K562 (cell line): ENCODE measurements at regions not wholly inside any gene's neighbourhood (a gene's known extent, or its start where the extent isn't known, plus 50 kb on each side); places are given as distances from the start of the nearest gene placed in this dataset.
"Not testable (repeated sequence)": the region's sequence is repeated elsewhere in the genome, so short reads cannot be mapped to it uniquely, and the experiment has no call there.

Experiments used
- ATF7 ChIP-seq: fragments of 450-650 bp; IDR thresholded peaks from 2 replicates; pipeline ENCODE4 v1.7.1; 2014; ENCODE audit warnings: mild to moderate bottlenecking, moderate library complexity
- CTBP1 ChIP-seq: fragments of 450-650 bp; IDR thresholded peaks from 2 replicates; pipeline ENCODE4 v1.6.1; 2016; ENCODE audit warnings: borderline replicate concordance
- EP400 ChIP-seq: fragments of 450-650 bp; IDR thresholded peaks from 2 replicates; pipeline ENCODE4 v1.6.1; 2017; ENCODE audit warnings: antibody characterized with exemption, mild to moderate bottlenecking, moderate library complexity
- PHF20 ChIP-seq: fragments of 450-650 bp; IDR thresholded peaks from 2 replicates; pipeline ENCODE4 v1.6.1; 2018; ENCODE audit not compliant: partially characterized antibody
- POLR2A ChIP-seq: fragments of 450-650 bp; conservative IDR thresholded peaks from 2 replicates; pipeline ENCODE4 v1.6.1; 2016
- ZFP91 ChIP-seq: sonication (generic); formaldehyde crosslinking; IDR thresholded peaks from 2 replicates; pipeline ENCODE4 v1.8.0; 2022; ENCODE audit warnings: mild to moderate bottlenecking, missing genetic modification reagents
- ZNF766 ChIP-seq: fragments of 200-800 bp; sonication (Bioruptor generic); conservative IDR thresholded peaks from 2 replicates; pipeline ENCODE4 v1.6.1; 2016; ENCODE audit warnings: missing genetic modification characterization, missing compliant biosample characterization
- TF ChIP-seq, protein P1 (sequence below), 2 experiments: fragments of 450-650 bp; formaldehyde crosslinking in 1 of 2; IDR thresholded peaks; 2 replicates each; pipeline versions ENCODE4 v1.4.0 to v1.6.1; 2014 to 2020; ENCODE audit warnings: mild to moderate bottlenecking in 2 of 2, borderline replicate concordance in 1 of 2, low read depth in 1 of 2
- TF ChIP-seq, protein P2 (sequence below), 2 experiments: fragments of 450-650 bp; conservative IDR thresholded peaks; 2 replicates each; pipeline ENCODE4 v1.6.1; 2017; ENCODE audit warnings: mild to moderate bottlenecking in 2 of 2, moderate library complexity in 2 of 2
- TF ChIP-seq, protein P3 (sequence below): sonication (generic); formaldehyde crosslinking; IDR thresholded peaks from 2 replicates; pipeline ENCODE4 v1.8.0; 2022; ENCODE audit warnings: missing genetic modification reagents, mild to moderate bottlenecking, moderate library complexity, borderline replicate concordance
- TF ChIP-seq, protein P4 (sequence below): fragments of 250-450 bp; sonication (Bioruptor Pico); IDR thresholded peaks from 2 replicates; pipeline ENCODE4 v1.9.0; 2021; ENCODE audit warnings: mild to moderate bottlenecking

GRCh38 chr9:41643571-41644279, 454.6 kb upstream of the ZNG1F start (continued):
- TF ChIP-seq, protein P1, sequence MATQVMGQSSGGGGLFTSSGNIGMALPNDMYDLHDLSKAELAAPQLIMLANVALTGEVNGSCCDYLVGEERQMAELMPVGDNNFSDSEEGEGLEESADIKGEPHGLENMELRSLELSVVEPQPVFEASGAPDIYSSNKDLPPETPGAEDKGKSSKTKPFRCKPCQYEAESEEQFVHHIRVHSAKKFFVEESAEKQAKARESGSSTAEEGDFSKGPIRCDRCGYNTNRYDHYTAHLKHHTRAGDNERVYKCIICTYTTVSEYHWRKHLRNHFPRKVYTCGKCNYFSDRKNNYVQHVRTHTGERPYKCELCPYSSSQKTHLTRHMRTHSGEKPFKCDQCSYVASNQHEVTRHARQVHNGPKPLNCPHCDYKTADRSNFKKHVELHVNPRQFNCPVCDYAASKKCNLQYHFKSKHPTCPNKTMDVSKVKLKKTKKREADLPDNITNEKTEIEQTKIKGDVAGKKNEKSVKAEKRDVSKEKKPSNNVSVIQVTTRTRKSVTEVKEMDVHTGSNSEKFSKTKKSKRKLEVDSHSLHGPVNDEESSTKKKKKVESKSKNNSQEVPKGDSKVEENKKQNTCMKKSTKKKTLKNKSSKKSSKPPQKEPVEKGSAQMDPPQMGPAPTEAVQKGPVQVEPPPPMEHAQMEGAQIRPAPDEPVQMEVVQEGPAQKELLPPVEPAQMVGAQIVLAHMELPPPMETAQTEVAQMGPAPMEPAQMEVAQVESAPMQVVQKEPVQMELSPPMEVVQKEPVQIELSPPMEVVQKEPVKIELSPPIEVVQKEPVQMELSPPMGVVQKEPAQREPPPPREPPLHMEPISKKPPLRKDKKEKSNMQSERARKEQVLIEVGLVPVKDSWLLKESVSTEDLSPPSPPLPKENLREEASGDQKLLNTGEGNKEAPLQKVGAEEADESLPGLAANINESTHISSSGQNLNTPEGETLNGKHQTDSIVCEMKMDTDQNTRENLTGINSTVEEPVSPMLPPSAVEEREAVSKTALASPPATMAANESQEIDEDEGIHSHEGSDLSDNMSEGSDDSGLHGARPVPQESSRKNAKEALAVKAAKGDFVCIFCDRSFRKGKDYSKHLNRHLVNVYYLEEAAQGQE (IDR thresholded peaks at IDR 0.05; ENCODE audit: borderline replicate concordance) = peak; percentile 95
- TF ChIP-seq, protein P1 (CRISPR knock-in tag; IDR thresholded peaks at IDR 0.05; ENCODE audit: low read depth) = not testable (repeated sequence)
- TF ChIP-seq, protein P2, sequence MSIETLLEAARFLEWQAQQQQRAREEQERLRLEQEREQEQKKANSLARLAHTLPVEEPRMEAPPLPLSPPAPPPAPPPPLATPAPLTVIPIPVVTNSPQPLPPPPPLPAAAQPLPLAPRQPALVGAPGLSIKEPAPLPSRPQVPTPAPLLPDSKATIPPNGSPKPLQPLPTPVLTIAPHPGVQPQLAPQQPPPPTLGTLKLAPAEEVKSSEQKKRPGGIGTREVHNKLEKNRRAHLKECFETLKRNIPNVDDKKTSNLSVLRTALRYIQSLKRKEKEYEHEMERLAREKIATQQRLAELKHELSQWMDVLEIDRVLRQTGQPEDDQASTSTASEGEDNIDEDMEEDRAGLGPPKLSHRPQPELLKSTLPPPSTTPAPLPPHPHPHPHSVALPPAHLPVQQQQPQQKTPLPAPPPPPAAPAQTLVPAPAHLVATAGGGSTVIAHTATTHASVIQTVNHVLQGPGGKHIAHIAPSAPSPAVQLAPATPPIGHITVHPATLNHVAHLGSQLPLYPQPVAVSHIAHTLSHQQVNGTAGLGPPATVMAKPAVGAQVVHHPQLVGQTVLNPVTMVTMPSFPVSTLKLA (conservative IDR thresholded peaks at IDR 0.05) = 0 out of 4 replicates have a peak, but pooled peaks of 1 of the 2 experiments have one; percentile 24
- TF ChIP-seq ZNF766 (0 out of 2 replicates have a peak, but pooled peaks have one; percentile 51), CTBP1 (peak; percentile 53; the same call in 1 of the 2 replicates), POLR2A (peak; percentile 70), EP400 (peak; percentile 72), ZFP91 (CRISPR knock-in tag) (peak; percentile 88), ATF7 (peak; percentile 37; the same call in 1 of the 2 replicates), PHF20 (peak; percentile 11)
- TF ChIP-seq, protein P3, sequence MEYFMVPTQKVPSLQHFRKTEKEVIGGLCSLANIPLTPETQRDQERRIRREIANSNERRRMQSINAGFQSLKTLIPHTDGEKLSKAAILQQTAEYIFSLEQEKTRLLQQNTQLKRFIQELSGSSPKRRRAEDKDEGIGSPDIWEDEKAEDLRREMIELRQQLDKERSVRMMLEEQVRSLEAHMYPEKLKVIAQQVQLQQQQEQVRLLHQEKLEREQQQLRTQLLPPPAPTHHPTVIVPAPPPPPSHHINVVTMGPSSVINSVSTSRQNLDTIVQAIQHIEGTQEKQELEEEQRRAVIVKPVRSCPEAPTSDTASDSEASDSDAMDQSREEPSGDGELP (CRISPR knock-in tag) = peak; percentile 37; the same call in 1 of the 2 replicates
- TF ChIP-seq, protein P4, sequence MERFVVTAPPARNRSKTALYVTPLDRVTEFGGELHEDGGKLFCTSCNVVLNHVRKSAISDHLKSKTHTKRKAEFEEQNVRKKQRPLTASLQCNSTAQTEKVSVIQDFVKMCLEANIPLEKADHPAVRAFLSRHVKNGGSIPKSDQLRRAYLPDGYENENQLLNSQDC = peak; percentile 41; the same call in 1 of the 2 replicates
